Vagina (tissue), 2 donors: ENCODE measurements at regions not wholly inside any gene's neighbourhood (a gene's known extent, or its start where the extent isn't known, plus 50 kb on each side); places are given as distances from the start of the nearest gene placed in this dataset.
A peak's percentile ranks its signal among the peaks of the same experiment; 100 is the strongest.

Source experiments
- DNase-seq, 2 donors: peaks; one replicate each; pipeline ENCODE4 v3.0.0-alpha.2; 2017; ENCODE audit errors: extremely low spot score in 2 of 2
- H3K27ac ChIP-seq: fragments of 200-600 bp; sonication (generic); one replicate; pipeline ENCODE4 v1.5.1; 2019
- H3K27me3 ChIP-seq: fragments of 200-600 bp; sonication (generic); one replicate; pipeline ENCODE4 v1.5.1; 2019
- H3K36me3 ChIP-seq, 2 donors: fragments of 200-600 bp; sonication (generic); one replicate each; pipeline ENCODE4 v1.5.1; 2017 to 2019
- H3K4me1 ChIP-seq: fragments of 200-600 bp; sonication (generic); one replicate; pipeline ENCODE4 v1.5.1; 2019
- H3K4me3 ChIP-seq, 2 donors: fragments of 200-600 bp; sonication (generic); 1 replicate in 1 of 2; 2 replicates in 1 of 2; pipeline ENCODE4 v1.5.1; 2016 to 2019
- H3K9me3 ChIP-seq: fragments of 200-600 bp; sonication (generic); one replicate; pipeline ENCODE4 v1.5.1; 2019
- CTCF ChIP-seq, 3 experiments: fragments of 450-650 bp in 2 of 3; fragments of 200-600 bp in 1 of 3; sonication (generic) in 1 of 3; IDR thresholded peaks; one replicate each; pipeline ENCODE4 v1.5.1; 2017 to 2019; ENCODE audit warnings: antibody characterized with exemption in 3 of 3, mild to moderate bottlenecking in 2 of 3, moderate library complexity in 2 of 3
- POLR2A ChIP-seq, 2 donors: fragments of 450-650 bp; IDR thresholded peaks; one replicate each; pipeline ENCODE4 v1.6.1; 2017; ENCODE audit warnings: antibody characterized with exemption in 2 of 2, mild to moderate bottlenecking in 2 of 2, moderate library complexity in 2 of 2
- POLR2AphosphoS5 ChIP-seq, 2 donors: sonication (generic); formaldehyde crosslinking; IDR thresholded peaks; one replicate each; pipeline ENCODE4 v1.9.0; 2017; ENCODE audit warnings: antibody characterized with exemption in 2 of 2, mild to moderate bottlenecking in 2 of 2, low read depth in 1 of 2; ENCODE audit not compliant: insufficient read depth in 1 of 2
- intact Hi-C: fragments of 100-400 bp; cut with DNase I; formaldehyde crosslinking; loops from one replicate; pipeline ENCODE4 v1.15.1; 2023

- no peaks in the 10 kb centered on the region for H3K27me3 ChIP-seq
- H3K27ac ChIP-seq, result peak overlapping the region; percentile 2
- DNase-seq, result no peak
- peaks cover 8% of the 10 kb centered on the region for H3K4me1 ChIP-seq
- TF ChIP-seq POLR2A (IDR thresholded peaks at IDR 0.05), result no peak
- TF ChIP-seq POLR2AphosphoS5 (IDR thresholded peaks at IDR 0.05; ENCODE audit: insufficient read depth in 1 of 2, low read depth in 1 of 2), result no peak
- TF ChIP-seq CTCF (IDR thresholded peaks at IDR 0.05), result no peak
- H3K9me3 ChIP-seq, result no peaks in the 10 kb centered on the region
- no peaks in the 10 kb centered on the region for H3K36me3 ChIP-seq
- no peak overlapping the region for H3K4me3 ChIP-seq
- intact Hi-C loops, result no loop called here
Observed at GRCh38 chr15:66907826-66908743, 157.3 kb upstream of the SMAD3 start.

DNA sequence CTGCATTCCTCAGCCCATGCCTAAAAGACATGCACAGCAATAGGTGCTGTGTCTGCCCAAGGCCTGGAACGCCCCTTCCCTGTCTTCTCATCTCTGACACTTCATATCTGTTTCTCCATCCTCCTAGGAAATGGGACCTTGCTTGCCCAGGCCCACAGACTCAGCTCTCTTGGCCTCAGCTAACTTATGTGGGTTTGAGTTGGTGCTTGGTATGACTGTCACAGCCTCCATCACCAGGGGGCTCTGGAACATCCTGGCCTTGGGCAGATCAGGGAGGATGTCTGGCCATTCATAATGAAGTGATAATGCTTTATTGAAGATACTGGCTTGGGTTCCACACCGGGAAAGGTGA, 156.7 kb upstream of the SMAD3 start:
- peak overlapping the region; percentile 2 for H3K27ac ChIP-seq
- no peaks in the 10 kb centered on the region for H3K9me3 ChIP-seq
- intact Hi-C loops, result no loop called here
- H3K36me3 ChIP-seq, result no peaks in the 10 kb centered on the region
- no peak for DNase-seq
- H3K27me3 ChIP-seq, result no peaks in the 10 kb centered on the region
- no peak for TF ChIP-seq POLR2AphosphoS5 (IDR thresholded peaks at IDR 0.05; ENCODE audit: insufficient read depth in 1 of 2, low read depth in 1 of 2)
- TF ChIP-seq CTCF (IDR thresholded peaks at IDR 0.05), result no peak
- TF ChIP-seq POLR2A (IDR thresholded peaks at IDR 0.05), result no peak
- H3K4me3 ChIP-seq, result no peak overlapping the region
- H3K4me1 ChIP-seq, result peaks cover 8% of the 10 kb centered on the region

- Histone ChIP-seq H3K9me3 (no peaks in the 10 kb centered on the region), H3K27ac (no peak overlapping the region), H3K36me3 (no peaks in the 10 kb centered on the region), H3K4me1 (peaks cover 8% of the 10 kb centered on the region), H3K4me3 (no peak overlapping the region), H3K27me3 (no peaks in the 10 kb centered on the region)
- DNase-seq, result no peak
- no peak for TF ChIP-seq CTCF (IDR thresholded peaks at IDR 0.05)
- no peak for TF ChIP-seq POLR2A (IDR thresholded peaks at IDR 0.05)
- TF ChIP-seq POLR2AphosphoS5 (IDR thresholded peaks at IDR 0.05; ENCODE audit: insufficient read depth in 1 of 2, low read depth in 1 of 2), result no peak
- intact Hi-C loops, result no loop called here
Observed at GRCh38 chr15:66909381-66909890, 156.0 kb upstream of the SMAD3 start.

- Histone ChIP-seq H3K4me3 (no peak overlapping the region), H3K4me1 (peaks cover 8% of the 10 kb centered on the region), H3K27me3 (no peaks in the 10 kb centered on the region), H3K9me3 (no peaks in the 10 kb centered on the region), H3K36me3 (no peaks in the 10 kb centered on the region), H3K27ac (no peak overlapping the region)
- no peak for TF ChIP-seq POLR2A (IDR thresholded peaks at IDR 0.05)
- no peak for TF ChIP-seq CTCF (IDR thresholded peaks at IDR 0.05)
- TF ChIP-seq POLR2AphosphoS5 (IDR thresholded peaks at IDR 0.05; ENCODE audit: insufficient read depth in 1 of 2, low read depth in 1 of 2), result no peak
- intact Hi-C loops, result loop anchor here (10.0 kb wide), 1 partner anchor 846 kb away; no protein-coding TSS in a partner anchor
- DNase-seq, result no peak
Observed at GRCh38 chr15:66911131-66911700, 154.2 kb upstream of the SMAD3 start.
